ENCODE measurements at regions not wholly inside any gene's neighbourhood (a gene's known extent, or its start where the extent isn't known, plus 50 kb on each side); places are given as distances from the start of the nearest gene placed in this dataset.
"Not testable (repeated sequence)": the region's sequence is repeated elsewhere in the genome, so short reads cannot be mapped to it uniquely, and the experiment has no call there.

- Mint-ChIP-seq H3K36me3 (ENCODE audit: insufficient read depth) (no peaks in the 10 kb centered on the region), H3K4me1 (ENCODE audit: low read depth in 2 of 2) (no peaks in the 10 kb centered on the region), H3K4me3 (no peak overlapping the region), H3K9me3 (peaks cover 0 to 2% of the 10 kb centered on the region in 2 donors), H3K27ac (no peak overlapping the region), H3K27me3 (no peaks in the 10 kb centered on the region)
- no peak for DNase-seq
- ATAC-seq (replicated peaks), result no peak
Measured at GRCh38 chr2:212832211-212833195, 293.9 kb upstream of the ERBB4 start.

DNA sequence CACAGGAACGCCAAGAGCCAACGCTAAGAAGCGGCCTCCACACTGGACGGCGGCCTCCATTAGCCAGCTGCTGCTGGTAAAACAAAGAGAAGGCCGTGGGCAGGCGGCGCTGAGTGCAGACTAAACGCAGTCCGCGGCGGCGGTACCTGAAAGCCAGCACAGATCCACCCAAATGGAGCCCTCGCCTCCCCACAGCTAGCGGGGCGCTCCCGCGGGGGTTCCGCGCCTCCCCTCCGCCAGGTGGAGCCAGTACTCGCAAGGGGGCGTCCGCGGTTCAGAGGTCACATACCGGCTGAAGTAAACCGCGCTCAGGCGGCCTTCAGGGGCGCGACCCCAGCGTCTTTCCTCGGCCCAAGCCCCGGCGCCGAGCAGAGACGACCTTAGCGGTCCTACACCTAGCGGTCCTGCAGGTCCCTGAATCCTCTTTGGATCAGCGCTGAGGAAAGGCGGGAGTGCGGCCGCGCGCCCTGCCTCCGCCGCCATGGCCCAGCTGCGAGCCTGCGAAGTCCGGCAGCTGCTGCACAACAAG, 293.1 kb upstream of the ERBB4 start:
- DNase-seq (no peak), ATAC-seq (replicated peaks) (no peak)
- Mint-ChIP-seq H3K36me3 (ENCODE audit: insufficient read depth) (no peaks in the 10 kb centered on the region), H3K4me1 (ENCODE audit: low read depth in 2 of 2) (no peaks in the 10 kb centered on the region), H3K4me3 (no peak overlapping the region), H3K9me3 (peaks cover 0 to 2% of the 10 kb centered on the region in 2 donors), H3K27me3 (no peaks in the 10 kb centered on the region), H3K27ac (no peak overlapping the region)

DNA sequence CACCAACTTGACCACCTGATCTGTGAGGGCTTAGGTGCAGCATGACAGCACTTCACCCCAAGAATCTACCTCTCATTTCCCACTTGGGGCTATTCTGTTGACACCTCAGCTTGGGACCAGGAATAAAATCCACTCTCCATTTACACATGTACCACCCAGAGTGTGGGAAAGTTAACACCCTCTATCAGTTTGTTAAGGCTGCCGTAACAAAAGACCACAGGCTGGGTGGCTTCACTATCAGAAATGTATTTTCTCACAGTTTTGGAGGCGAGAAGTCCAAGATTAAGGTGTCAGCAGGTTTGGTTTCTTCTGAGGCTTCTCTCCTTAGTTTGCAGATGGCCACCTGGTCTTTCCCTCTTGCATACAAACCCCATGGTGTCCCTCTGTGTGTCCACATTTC, 277.7 kb upstream of the ERBB4 start:
- no peaks in the 10 kb centered on the region for H3K27me3 Mint-ChIP-seq

GRCh38 chr2:212815453-212815852, 276.9 kb upstream of the ERBB4 start:
- ATAC-seq (replicated peaks) (peak; percentile 78), DNase-seq (peak in 1 of 3 experiments; percentile 7)
- Mint-ChIP-seq H3K4me3 (peak overlapping the region in 1 of 2 donors; percentile 3), H3K36me3 (ENCODE audit: insufficient read depth) (no peaks in the 10 kb centered on the region), H3K4me1 (ENCODE audit: low read depth in 2 of 2) (peaks cover 8 to 13% of the 10 kb centered on the region in 2 donors), H3K27ac (peak overlapping the region; percentile 14 to 20), H3K27me3 (no peaks in the 10 kb centered on the region), H3K9me3 (no peaks in the 10 kb centered on the region)

More for the DNA sequence above, 277.7 kb upstream of the ERBB4 start:
- no peaks in the 10 kb centered on the region for H3K9me3 Mint-ChIP-seq
- ATAC-seq (replicated peaks) (no peak), DNase-seq (no peak)
- no peaks in the 10 kb centered on the region for H3K36me3 Mint-ChIP-seq (ENCODE audit: insufficient read depth)
- peak overlapping the region in 1 of 2 donors; percentile 25 for H3K27ac Mint-ChIP-seq
- H3K4me3 Mint-ChIP-seq, result no peak overlapping the region
- H3K4me1 Mint-ChIP-seq (ENCODE audit: low read depth in 2 of 2), result peaks cover 8 to 11% of the 10 kb centered on the region in 2 donors

DNA sequence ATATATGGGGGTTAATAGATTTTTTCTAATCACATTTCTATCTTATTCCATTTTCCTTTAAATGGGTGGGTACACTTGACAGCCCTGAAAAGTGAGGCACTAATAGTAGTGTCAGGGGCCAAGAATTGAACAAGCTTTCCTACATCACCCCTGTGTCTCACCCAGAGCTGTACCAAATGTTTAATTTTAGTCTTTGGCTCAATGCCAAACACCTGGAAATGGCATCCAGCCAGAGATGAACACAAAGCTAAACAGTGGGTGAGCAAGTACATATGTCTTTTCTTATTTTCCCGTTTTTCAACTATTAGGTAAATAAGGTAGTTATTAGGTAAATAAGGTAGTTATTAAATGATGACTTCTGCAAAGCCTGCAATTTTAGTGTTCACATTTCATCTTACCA, 276.3 kb upstream of the ERBB4 start:
- Mint-ChIP-seq H3K27ac (peak overlapping the region in 1 of 2 donors; percentile 20), H3K9me3 (no peaks in the 10 kb centered on the region), H3K36me3 (ENCODE audit: insufficient read depth) (no peaks in the 10 kb centered on the region), H3K4me3 (no peak overlapping the region), H3K27me3 (no peaks in the 10 kb centered on the region), H3K4me1 (ENCODE audit: low read depth in 2 of 2) (peaks cover 8 to 13% of the 10 kb centered on the region in 2 donors)
- DNase-seq, result no peak
- no peak for ATAC-seq (replicated peaks)

GRCh38 chr2:212811921-212812320, 273.3 kb upstream of the ERBB4 start:
- peaks cover 0 to 2% of the 10 kb centered on the region in 2 donors for H3K9me3 Mint-ChIP-seq
- no peak for ATAC-seq (replicated peaks)
- H3K36me3 Mint-ChIP-seq (ENCODE audit: insufficient read depth), result no peaks in the 10 kb centered on the region
- peak overlapping the region in 1 of 2 donors; percentile 29 for H3K4me3 Mint-ChIP-seq
- H3K4me1 Mint-ChIP-seq (ENCODE audit: low read depth in 2 of 2), result peaks cover 8 to 13% of the 10 kb centered on the region in 2 donors
- no peak overlapping the region for H3K27ac Mint-ChIP-seq
- H3K27me3 Mint-ChIP-seq, result no peaks in the 10 kb centered on the region
- DNase-seq, result no peak

DNA sequence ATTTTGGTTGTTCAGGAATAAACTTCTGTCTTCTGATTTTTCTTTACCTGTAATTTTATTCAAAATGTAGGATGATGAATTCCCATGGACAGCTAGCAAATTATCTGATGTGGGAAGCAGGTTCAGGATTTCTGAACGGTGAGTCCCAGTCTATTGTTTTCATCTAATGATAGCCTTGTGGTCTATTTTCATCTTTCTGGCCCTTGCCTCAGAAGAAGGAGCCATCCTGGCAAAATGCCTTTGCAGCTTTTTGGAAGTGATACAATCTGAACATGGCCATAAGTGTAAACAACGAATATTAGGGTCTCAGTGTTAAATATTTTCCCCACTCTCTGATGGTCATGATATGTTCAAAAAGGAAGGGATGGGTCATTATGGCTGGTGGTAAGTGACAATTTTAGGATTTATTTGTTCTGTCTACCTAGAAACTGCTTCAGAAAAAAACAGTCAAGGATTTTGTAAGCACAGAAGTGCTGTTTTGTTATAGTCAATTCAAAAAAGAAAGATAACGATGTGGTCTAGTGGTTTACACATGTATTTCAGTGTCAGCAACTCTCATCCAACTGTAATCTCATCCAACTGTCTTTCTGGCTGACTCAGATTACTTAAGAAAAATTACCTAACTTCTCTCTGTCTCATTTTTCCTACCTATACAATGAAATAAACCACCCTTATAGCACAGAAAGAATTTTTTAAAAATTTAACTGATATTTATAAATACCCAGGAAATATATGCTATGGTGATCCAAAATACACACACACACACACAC, 272.6 kb upstream of the ERBB4 start:
- DNase-seq (no peak), ATAC-seq (replicated peaks) (peak; percentile 63)
- no peaks in the 10 kb centered on the region for H3K27me3 Mint-ChIP-seq
- H3K9me3 Mint-ChIP-seq, result peaks cover 0 to 2% of the 10 kb centered on the region in 2 donors
- no peak overlapping the region for H3K4me3 Mint-ChIP-seq
- H3K27ac Mint-ChIP-seq, result peak overlapping the region in 1 of 2 donors; percentile 33
- peaks cover 5 to 9% of the 10 kb centered on the region in 2 donors for H3K4me1 Mint-ChIP-seq (ENCODE audit: low read depth in 2 of 2)
- no peaks in the 10 kb centered on the region for H3K36me3 Mint-ChIP-seq (ENCODE audit: insufficient read depth)

- no peak for ATAC-seq (replicated peaks)
- Mint-ChIP-seq H3K36me3 (ENCODE audit: insufficient read depth) (no peaks in the 10 kb centered on the region), H3K27me3 (no peaks in the 10 kb centered on the region), H3K4me1 (ENCODE audit: low read depth in 2 of 2) (peaks cover 0 to 9% of the 10 kb centered on the region in 2 donors), H3K4me3 (no peak overlapping the region), H3K27ac (no peak overlapping the region), H3K9me3 (no peaks in the 10 kb centered on the region)
- DNase-seq, result no peak
Measured at GRCh38 chr2:212797484-212798205, 259.0 kb upstream of the ERBB4 start.

DNA sequence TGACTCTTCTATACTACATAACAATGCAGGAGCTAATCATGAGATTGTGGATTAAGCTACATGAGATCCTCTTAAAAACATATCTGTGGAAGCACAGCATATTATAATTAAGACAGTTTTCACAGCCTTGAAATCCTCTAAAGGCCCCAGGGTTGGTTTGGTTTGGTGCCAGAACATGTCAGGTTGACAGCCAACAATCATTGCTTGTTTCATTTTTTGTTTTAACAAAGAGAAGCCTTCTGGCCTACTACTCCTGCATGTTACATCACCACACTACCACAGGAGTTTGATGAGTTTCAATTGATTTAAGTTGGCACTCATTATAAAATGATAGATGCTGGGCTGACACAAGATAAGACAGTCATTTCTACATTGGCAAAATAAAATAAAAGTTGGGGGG, 255.9 kb upstream of the ERBB4 start:
- ATAC-seq (replicated peaks) (no peak), DNase-seq (no peak)
- Mint-ChIP-seq H3K36me3 (ENCODE audit: insufficient read depth) (no peaks in the 10 kb centered on the region), H3K9me3 (no peaks in the 10 kb centered on the region), H3K4me3 (no peak overlapping the region), H3K27me3 (no peaks in the 10 kb centered on the region), H3K27ac (peak overlapping the region; percentile 20 to 73), H3K4me1 (ENCODE audit: low read depth in 2 of 2) (peaks cover 0 to 9% of the 10 kb centered on the region in 2 donors)

- DNase-seq, result no peak
- Mint-ChIP-seq H3K36me3 (ENCODE audit: insufficient read depth) (no peaks in the 10 kb centered on the region), H3K4me3 (no peak overlapping the region), H3K27me3 (no peaks in the 10 kb centered on the region), H3K27ac (no peak overlapping the region), H3K9me3 (peaks cover 0 to under 1% of the 10 kb centered on the region in 2 donors), H3K4me1 (ENCODE audit: low read depth in 2 of 2) (peaks cover 0 to 9% of the 10 kb centered on the region in 2 donors)
- ATAC-seq (replicated peaks), result no peak
Measured at GRCh38 chr2:212791569-212791968, 253.0 kb upstream of the ERBB4 start.

DNA sequence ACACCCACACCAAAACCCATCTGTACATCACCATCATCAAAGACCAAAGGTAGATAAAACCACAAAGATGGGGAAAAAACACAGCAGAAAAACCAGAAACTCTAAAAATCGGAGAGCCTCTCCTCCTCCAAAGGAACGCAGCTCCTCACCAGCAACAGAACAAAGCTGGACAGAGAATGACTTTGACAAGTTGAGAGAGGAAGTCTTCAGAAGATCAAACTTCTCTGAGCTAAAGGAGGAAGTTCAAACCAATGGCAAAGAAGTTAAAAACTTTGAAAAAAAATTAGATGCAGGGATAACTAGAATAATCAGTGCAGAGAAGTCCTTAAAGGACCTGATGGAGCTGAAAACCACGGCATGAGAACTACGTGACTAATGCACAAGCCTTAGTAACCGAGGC, 247.5 kb upstream of the ERBB4 start:
- H3K4me1 Mint-ChIP-seq (ENCODE audit: low read depth in 2 of 2); H3K27me3 Mint-ChIP-seq; H3K9me3 Mint-ChIP-seq; DNase-seq; H3K27ac Mint-ChIP-seq; H3K4me3 Mint-ChIP-seq; H3K36me3 Mint-ChIP-seq (ENCODE audit: insufficient read depth); ATAC-seq (replicated peaks): not testable (repeated sequence)

GRCh38 chr2:212777020-212777491, 238.5 kb upstream of the ERBB4 start:
- Mint-ChIP-seq H3K27ac (no peak overlapping the region), H3K4me3 (no peak overlapping the region), H3K36me3 (ENCODE audit: insufficient read depth) (no peaks in the 10 kb centered on the region), H3K4me1 (ENCODE audit: low read depth in 2 of 2) (peaks cover 2 to 4% of the 10 kb centered on the region in 2 donors), H3K9me3 (no peaks in the 10 kb centered on the region), H3K27me3 (no peaks in the 10 kb centered on the region)
- ATAC-seq (replicated peaks) (peak; percentile 48), DNase-seq (no peak)

Measured in effector memory CD8-positive, alpha-beta T cell (primary cell).